ENCODE measurements at regions not wholly inside any gene's neighbourhood (a gene's known extent, or its start where the extent isn't known, plus 50 kb on each side); places are given as distances from the start of the nearest gene placed in this dataset.

GRCh38 chr5:158159621-158160020, 300.7 kb upstream of the CLINT1 start:
- intact Hi-C loops (cut with DNase I): no loop called here
- no peak for DNase-seq
- Histone ChIP-seq H3K9me3 (no peaks in the 10 kb centered on the region), H3K36me3 (no peaks in the 10 kb centered on the region), H3K4me1 (no peaks in the 10 kb centered on the region), H3K27ac (no peak overlapping the region), H3K4me3 (no peak overlapping the region), H3K27me3 (ENCODE audit: low read depth) (no peaks in the 10 kb centered on the region)
- TF ChIP-seq, protein P1, sequence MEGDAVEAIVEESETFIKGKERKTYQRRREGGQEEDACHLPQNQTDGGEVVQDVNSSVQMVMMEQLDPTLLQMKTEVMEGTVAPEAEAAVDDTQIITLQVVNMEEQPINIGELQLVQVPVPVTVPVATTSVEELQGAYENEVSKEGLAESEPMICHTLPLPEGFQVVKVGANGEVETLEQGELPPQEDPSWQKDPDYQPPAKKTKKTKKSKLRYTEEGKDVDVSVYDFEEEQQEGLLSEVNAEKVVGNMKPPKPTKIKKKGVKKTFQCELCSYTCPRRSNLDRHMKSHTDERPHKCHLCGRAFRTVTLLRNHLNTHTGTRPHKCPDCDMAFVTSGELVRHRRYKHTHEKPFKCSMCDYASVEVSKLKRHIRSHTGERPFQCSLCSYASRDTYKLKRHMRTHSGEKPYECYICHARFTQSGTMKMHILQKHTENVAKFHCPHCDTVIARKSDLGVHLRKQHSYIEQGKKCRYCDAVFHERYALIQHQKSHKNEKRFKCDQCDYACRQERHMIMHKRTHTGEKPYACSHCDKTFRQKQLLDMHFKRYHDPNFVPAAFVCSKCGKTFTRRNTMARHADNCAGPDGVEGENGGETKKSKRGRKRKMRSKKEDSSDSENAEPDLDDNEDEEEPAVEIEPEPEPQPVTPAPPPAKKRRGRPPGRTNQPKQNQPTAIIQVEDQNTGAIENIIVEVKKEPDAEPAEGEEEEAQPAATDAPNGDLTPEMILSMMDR (IDR thresholded peaks at IDR 0.05): no peak
- no peak for ATAC-seq

- H3K27ac ChIP-seq: no peak overlapping the region
- no peak for DNase-seq
- H3K36me3 ChIP-seq: no peaks in the 10 kb centered on the region
- TF ChIP-seq, protein P1 (IDR thresholded peaks at IDR 0.05): no peak
- H3K4me1 ChIP-seq: no peaks in the 10 kb centered on the region
- no peak for ATAC-seq
- no peaks in the 10 kb centered on the region for H3K9me3 ChIP-seq
- intact Hi-C loops (cut with DNase I): no loop called here
- no peak overlapping the region for H3K4me3 ChIP-seq
- no peaks in the 10 kb centered on the region for H3K27me3 ChIP-seq (ENCODE audit: low read depth)
Measured at GRCh38 chr5:158155811-158156505, 297.0 kb upstream of the CLINT1 start.

- intact Hi-C loops (cut with DNase I): no loop called here
- H3K4me1 ChIP-seq: no peaks in the 10 kb centered on the region
- H3K27ac ChIP-seq: no peak overlapping the region
- H3K9me3 ChIP-seq: no peaks in the 10 kb centered on the region
- TF ChIP-seq, protein P1 (IDR thresholded peaks at IDR 0.05): no peak
- no peak for ATAC-seq
- no peak overlapping the region for H3K4me3 ChIP-seq
- DNase-seq: no peak
- H3K36me3 ChIP-seq: no peaks in the 10 kb centered on the region
- H3K27me3 ChIP-seq (ENCODE audit: low read depth): no peaks in the 10 kb centered on the region
Measured at GRCh38 chr5:158155067-158155466, 296.1 kb upstream of the CLINT1 start.

DNA sequence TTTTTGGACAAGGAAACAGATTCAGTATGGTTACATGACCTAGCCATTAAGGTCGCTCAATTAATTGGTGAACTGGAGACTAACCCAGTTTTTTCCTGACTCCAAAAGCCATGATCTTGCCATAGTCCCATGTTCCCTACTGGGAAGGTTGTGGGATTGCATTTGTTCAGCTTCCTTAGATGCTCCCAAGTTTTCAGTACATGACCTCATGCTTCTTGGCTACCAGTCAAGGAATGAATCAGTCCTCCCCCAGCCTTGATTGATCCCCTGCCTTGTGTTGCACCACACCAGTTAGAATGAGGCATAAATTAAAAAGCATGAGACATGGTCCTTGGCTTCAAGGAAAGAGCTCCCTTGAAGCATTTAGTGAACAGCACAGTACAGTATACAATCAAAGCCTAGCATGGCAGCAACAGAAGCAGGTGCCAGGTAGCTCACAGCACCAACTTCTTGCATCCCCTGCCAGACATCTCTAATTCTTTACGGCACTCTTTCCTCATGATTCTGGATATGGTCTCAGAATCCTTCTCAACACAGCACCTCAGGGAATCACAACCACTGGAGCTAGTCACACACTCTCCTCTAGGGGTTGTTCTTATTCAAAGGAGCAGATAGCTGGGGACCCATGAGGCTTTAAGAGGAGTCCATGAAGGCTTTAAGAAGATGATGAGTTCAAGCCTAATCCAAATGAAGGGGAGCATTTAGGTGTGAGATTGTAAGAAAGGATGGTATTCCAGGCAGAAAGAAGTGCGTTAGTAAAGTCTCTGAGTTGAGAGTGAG, 295.5 kb upstream of the CLINT1 start:
- ATAC-seq: peak; percentile 32 to 40
- TF ChIP-seq, protein P1 (IDR thresholded peaks at IDR 0.05): no peak
- Histone ChIP-seq H3K36me3 (no peaks in the 10 kb centered on the region), H3K27me3 (ENCODE audit: low read depth) (no peaks in the 10 kb centered on the region), H3K4me1 (no peaks in the 10 kb centered on the region), H3K4me3 (no peak overlapping the region), H3K27ac (no peak overlapping the region), H3K9me3 (no peaks in the 10 kb centered on the region)
- intact Hi-C loops (cut with DNase I): no loop called here
- no peak for DNase-seq

DNA sequence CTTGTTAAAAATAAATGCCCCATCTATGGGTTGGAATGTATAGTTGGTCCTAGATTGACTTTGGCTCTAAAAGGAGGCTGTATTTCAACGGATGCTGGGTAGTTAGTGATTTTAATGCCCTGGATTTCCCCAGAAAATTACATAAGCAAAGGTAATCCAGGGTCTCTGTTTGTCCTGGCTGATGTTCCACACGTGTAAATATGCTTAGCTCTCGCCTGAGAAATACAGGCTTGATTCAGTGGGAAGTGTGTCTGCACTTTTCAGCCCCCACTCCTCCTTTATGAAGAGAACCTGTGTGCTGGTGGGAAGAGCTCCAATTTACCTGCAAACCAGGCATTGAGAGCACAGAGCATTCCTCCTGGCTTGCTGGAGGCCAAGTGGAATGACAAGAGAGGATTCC, 294.6 kb upstream of the CLINT1 start:
- no peaks in the 10 kb centered on the region for H3K27me3 ChIP-seq (ENCODE audit: low read depth)
- ATAC-seq: no peak
- no peaks in the 10 kb centered on the region for H3K36me3 ChIP-seq
- H3K4me3 ChIP-seq: no peak overlapping the region
- H3K4me1 ChIP-seq: no peaks in the 10 kb centered on the region
- no peak for DNase-seq
- intact Hi-C loops (cut with DNase I): no loop called here
- TF ChIP-seq, protein P1 (IDR thresholded peaks at IDR 0.05): no peak
- H3K27ac ChIP-seq: no peak overlapping the region
- no peaks in the 10 kb centered on the region for H3K9me3 ChIP-seq
